ENCODE measurements at regions not wholly inside any gene's neighbourhood (a gene's known extent, or its start where the extent isn't known, plus 50 kb on each side); places are given as distances from the start of the nearest gene placed in this dataset.

- WGBS, 2 donors = 76 to 80% methylated on average over 5 of the region's 5 CpGs
Measured at GRCh38 chr16:8458481-8459046, 131.7 kb downstream of the TMEM114 start.

GRCh38 chr16:8453359-8453758 lies 137.0 kb downstream of the TMEM114 start:
- intact Hi-C loops (cut with DNase I) = no loop called here
- Histone ChIP-seq H3K4me3 (no peak overlapping the region), H3K9me3 (no peaks in the 10 kb centered on the region), H3K27me3 (no peaks in the 10 kb centered on the region), H3K4me1 (no peaks in the 10 kb centered on the region), H3K27ac (no peak overlapping the region), H3K36me3 (no peaks in the 10 kb centered on the region)
- DNase-seq = no peak
- 55 to 59% methylated on average over 4 of the region's 4 CpGs for WGBS, 2 donors
- TF ChIP-seq POLR2A (IDR thresholded peaks at IDR 0.05) (no peak), CTCF (IDR thresholded peaks at IDR 0.05) (no peak)

More at GRCh38 chr16:8458481-8459046, 131.7 kb downstream of the TMEM114 start:
- Histone ChIP-seq H3K4me3 (no peak overlapping the region), H3K27ac (no peak overlapping the region), H3K9me3 (no peaks in the 10 kb centered on the region), H3K36me3 (no peaks in the 10 kb centered on the region), H3K4me1 (no peaks in the 10 kb centered on the region), H3K27me3 (no peaks in the 10 kb centered on the region)
- DNase-seq = no peak
- TF ChIP-seq CTCF (IDR thresholded peaks at IDR 0.05) = no peak
- no peak for TF ChIP-seq POLR2A (IDR thresholded peaks at IDR 0.05)
- intact Hi-C loops (cut with DNase I) = no loop called here

- intact Hi-C loops (cut with DNase I) = no loop called here
- Histone ChIP-seq H3K36me3 (no peaks in the 10 kb centered on the region), H3K9me3 (no peaks in the 10 kb centered on the region), H3K4me1 (no peaks in the 10 kb centered on the region), H3K27me3 (no peaks in the 10 kb centered on the region), H3K4me3 (no peak overlapping the region), H3K27ac (no peak overlapping the region)
- WGBS, 2 donors = 52 to 53% methylated on average over 3 of the region's 3 CpGs
- no peak for DNase-seq
- TF ChIP-seq CTCF (IDR thresholded peaks at IDR 0.05) = no peak
- no peak for TF ChIP-seq POLR2A (IDR thresholded peaks at IDR 0.05)
Measured at GRCh38 chr16:8452941-8453340, 137.4 kb downstream of the TMEM114 start.

GRCh38 chr16:8436931-8437330 lies 153.4 kb downstream of the TMEM114 start:
- Histone ChIP-seq H3K27me3 (no peaks in the 10 kb centered on the region), H3K36me3 (no peaks in the 10 kb centered on the region), H3K27ac (no peak overlapping the region), H3K4me3 (no peak overlapping the region), H3K9me3 (no peaks in the 10 kb centered on the region), H3K4me1 (no peaks in the 10 kb centered on the region)
- TF ChIP-seq POLR2A (IDR thresholded peaks at IDR 0.05) = no peak
- no peak for DNase-seq
- 72 to 76% methylated on average over 5 of the region's 5 CpGs for WGBS, 2 donors
- intact Hi-C loops (cut with DNase I) = no loop called here

GRCh38 chr16:8431783-8432182 lies 158.5 kb downstream of the TMEM114 start:
- DNase-seq = no peak
- no peak overlapping the region for H3K27ac ChIP-seq
- 88 to 94% methylated on average over 1 of the region's 1 CpG for WGBS, 2 donors

More at GRCh38 chr16:8431783-8432182, 158.5 kb downstream of the TMEM114 start:
- Histone ChIP-seq H3K9me3 (no peaks in the 10 kb centered on the region), H3K36me3 (no peaks in the 10 kb centered on the region), H3K27me3 (no peaks in the 10 kb centered on the region), H3K4me1 (no peaks in the 10 kb centered on the region), H3K4me3 (no peak overlapping the region)
- TF ChIP-seq CTCF (IDR thresholded peaks at IDR 0.05) (no peak), POLR2A (IDR thresholded peaks at IDR 0.05) (no peak)
- intact Hi-C loops (cut with DNase I) = no loop called here
